SK-N-MC (cell line): ENCODE measurements at regions not wholly inside any gene's neighbourhood (a gene's known extent, or its start where the extent isn't known, plus 50 kb on each side); places are given as distances from the start of the nearest gene placed in this dataset.

Experiments used
- DNase-seq: peaks from one replicate; pipeline ENCODE4 v3.0.0-alpha.2; 2011; ENCODE audit warnings: low read depth, low spot score
- H3K27ac ChIP-seq: fragments of 200-600 bp; sonication (generic); 2 replicates; pipeline ENCODE4 v1.5.1; 2016; ENCODE audit warnings: mixed run types
- H3K36me3 ChIP-seq: fragments of 200-600 bp; sonication (generic); 2 replicates; pipeline ENCODE4 v1.6.1; 2017; ENCODE audit warnings: antibody characterized with exemption, low read length, mixed read lengths; ENCODE audit not compliant: insufficient read depth
- H3K4me3 ChIP-seq: fragments of 200-600 bp; sonication (generic); 2 replicates; pipeline ENCODE4 v1.5.1; 2016
- H3K9ac ChIP-seq: fragments of 200-600 bp; sonication (generic); 2 replicates; pipeline ENCODE4 v1.8.0; 2017; ENCODE audit warnings: mixed run types, mixed read lengths; ENCODE audit not compliant: insufficient read length
- H3K9me3 ChIP-seq: fragments of 200-600 bp; sonication (generic); 2 replicates; pipeline ENCODE4 v1.6.1; 2017; ENCODE audit warnings: low read depth, mild to moderate bottlenecking, antibody characterized with exemption, low read length, moderate library complexity, mixed read lengths
- EZH2 ChIP-seq: fragments of 200-600 bp; sonication (generic); IDR thresholded peaks from one replicate; pipeline ENCODE4 v1.6.1; 2017; ENCODE audit warnings: antibody characterized with exemption
- FOXP2 ChIP-seq: optimal IDR thresholded peaks from 2 replicates; pipeline ENCODE3; 2011; ENCODE audit warnings: mild to moderate bottlenecking, moderate library complexity; ENCODE audit not compliant: insufficient read depth; ENCODE audit errors: extremely low read length, control extremely low read depth
- POLR2AphosphoS5 ChIP-seq: IDR thresholded peaks from 2 replicates; pipeline ENCODE4 v1.6.1; 2012; ENCODE audit warnings: mild to moderate bottlenecking, low read depth, low read length, borderline replicate concordance

DNA sequence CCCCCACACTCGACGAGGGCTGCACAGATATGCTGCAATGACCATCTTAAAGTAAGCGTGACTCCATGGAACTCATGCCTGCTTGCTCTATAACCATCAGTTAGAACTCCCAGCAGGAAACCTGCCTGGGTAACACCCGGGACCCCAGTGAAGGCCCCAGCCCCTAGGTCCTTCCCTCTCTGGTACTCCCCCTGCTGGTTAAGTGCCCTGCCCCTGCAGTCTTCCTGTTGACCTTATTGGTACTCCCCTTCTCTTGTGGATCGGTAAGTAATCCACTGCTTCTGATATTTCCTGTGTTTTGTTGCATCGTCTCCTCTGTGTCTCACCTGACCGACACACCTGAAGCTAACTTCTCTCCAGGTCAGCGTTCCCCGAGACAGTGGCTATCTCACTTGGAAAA is 104.8 kb upstream of the COG2 start:
- H3K9me3 ChIP-seq: no peaks in the 10 kb centered on the region
- H3K36me3 ChIP-seq: no peaks in the 10 kb centered on the region
- no peak overlapping the region for H3K9ac ChIP-seq
- no peak for DNase-seq
- no peak overlapping the region for H3K4me3 ChIP-seq
- no peak for TF ChIP-seq POLR2AphosphoS5
- H3K27ac ChIP-seq: no peak overlapping the region

DNA sequence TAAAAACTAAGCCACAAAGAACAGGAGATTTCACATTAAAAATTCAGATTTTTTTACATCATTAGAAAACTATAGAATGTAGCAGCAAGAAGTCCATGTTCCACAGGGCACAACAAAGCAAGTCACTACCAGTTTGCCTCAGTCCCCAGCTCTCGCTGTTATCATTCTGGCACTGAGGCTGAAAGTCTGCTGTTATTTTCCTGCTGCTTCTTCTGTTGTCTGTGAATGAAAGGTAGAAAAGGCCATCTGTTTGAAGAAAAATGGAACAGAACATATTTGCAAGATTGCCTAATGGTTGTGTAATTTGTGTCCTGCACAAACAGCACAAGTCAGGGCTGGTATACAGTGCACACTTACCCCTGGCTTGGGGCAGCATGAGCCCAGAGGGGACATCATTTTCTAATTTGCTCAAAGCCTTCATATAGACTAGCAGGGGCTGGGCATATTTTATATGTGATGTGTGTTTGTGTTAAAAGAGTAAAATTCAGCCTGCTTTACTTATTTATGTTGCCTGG is 105.6 kb upstream of the COG2 start:
- no peak overlapping the region for H3K27ac ChIP-seq
- H3K9me3 ChIP-seq: no peaks in the 10 kb centered on the region
- no peak overlapping the region for H3K4me3 ChIP-seq
- TF ChIP-seq EZH2 (no peak), POLR2AphosphoS5 (no peak), FOXP2 (no peak)
- no peaks in the 10 kb centered on the region for H3K36me3 ChIP-seq
- DNase-seq: no peak
- no peak overlapping the region for H3K9ac ChIP-seq

DNA sequence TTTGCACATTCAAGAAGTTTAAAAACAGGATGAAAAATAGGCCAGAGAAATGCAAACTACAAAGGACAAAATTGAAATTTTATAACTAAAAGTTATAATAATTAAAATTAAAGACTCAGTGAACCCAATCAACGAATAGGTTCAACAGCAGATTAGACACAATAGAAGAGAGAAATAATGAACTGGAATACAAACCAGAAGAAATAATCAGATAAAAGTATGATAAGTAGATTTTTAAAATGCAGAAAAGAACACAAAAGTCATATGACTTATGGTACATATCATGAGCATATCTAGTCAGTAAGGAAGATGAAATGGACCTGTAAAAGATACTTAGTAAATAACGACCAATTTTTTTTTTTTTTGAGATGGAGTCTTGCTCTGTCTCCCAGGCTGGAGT is 108.1 kb upstream of the COG2 start:
- TF ChIP-seq POLR2AphosphoS5 (no peak), EZH2 (no peak), FOXP2 (no peak)
- no peaks in the 10 kb centered on the region for H3K36me3 ChIP-seq
- no peak overlapping the region for H3K27ac ChIP-seq
- no peaks in the 10 kb centered on the region for H3K9me3 ChIP-seq
- H3K4me3 ChIP-seq: no peak overlapping the region
- no peak overlapping the region for H3K9ac ChIP-seq
- no peak for DNase-seq

DNA sequence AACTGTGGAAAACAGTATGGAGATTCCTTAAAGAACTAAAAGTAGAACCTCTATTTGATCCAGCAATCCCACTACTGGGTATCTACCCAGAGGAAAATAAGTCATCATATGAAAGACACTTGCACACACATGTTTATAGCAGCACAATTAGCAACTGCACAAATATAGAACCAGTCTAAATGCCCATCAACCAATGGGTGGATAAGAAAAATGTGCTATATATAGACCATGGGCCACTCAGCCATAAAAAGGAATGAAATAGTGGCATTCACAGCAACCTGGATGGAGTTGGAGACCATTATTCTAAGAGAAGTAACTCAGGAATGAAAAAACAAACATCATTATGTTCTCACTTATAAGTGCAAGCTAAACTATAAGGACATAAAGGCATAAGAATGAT is 105.0 kb upstream of the PGBD5 start:
- no peak for TF ChIP-seq EZH2
- no peak for TF ChIP-seq FOXP2
- no peak for TF ChIP-seq POLR2AphosphoS5
- Histone ChIP-seq H3K4me3 (no peak overlapping the region), H3K27ac (no peak overlapping the region), H3K9ac (no peak overlapping the region), H3K9me3 (no peaks in the 10 kb centered on the region), H3K36me3 (no peaks in the 10 kb centered on the region)
- no peak for DNase-seq

DNA sequence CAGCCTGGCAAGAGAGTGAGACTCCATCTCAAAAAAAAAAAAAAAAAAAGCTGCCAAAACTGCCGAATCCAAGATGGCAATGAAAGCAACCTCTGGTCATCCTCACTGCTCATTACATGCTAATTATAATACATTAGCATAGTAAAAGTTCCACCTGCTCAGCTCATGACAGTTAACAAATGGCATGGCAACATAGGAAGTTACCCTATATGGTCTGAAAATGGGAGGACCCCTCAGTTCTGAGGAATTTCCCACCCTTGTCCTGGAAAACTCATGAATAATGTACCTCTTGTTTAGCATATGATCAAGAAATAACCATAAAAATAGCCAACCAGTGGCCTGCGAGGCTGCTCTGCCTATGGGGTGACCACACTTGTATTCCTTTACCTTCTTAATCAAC is 93.1 kb upstream of the PGBD5 start:
- H3K4me3 ChIP-seq: no peak overlapping the region
- no peak overlapping the region for H3K9ac ChIP-seq
- no peaks in the 10 kb centered on the region for H3K9me3 ChIP-seq
- TF ChIP-seq FOXP2: no peak
- no peak for TF ChIP-seq EZH2
- no peak for DNase-seq
- H3K27ac ChIP-seq: no peak overlapping the region
- H3K36me3 ChIP-seq: no peaks in the 10 kb centered on the region

DNA sequence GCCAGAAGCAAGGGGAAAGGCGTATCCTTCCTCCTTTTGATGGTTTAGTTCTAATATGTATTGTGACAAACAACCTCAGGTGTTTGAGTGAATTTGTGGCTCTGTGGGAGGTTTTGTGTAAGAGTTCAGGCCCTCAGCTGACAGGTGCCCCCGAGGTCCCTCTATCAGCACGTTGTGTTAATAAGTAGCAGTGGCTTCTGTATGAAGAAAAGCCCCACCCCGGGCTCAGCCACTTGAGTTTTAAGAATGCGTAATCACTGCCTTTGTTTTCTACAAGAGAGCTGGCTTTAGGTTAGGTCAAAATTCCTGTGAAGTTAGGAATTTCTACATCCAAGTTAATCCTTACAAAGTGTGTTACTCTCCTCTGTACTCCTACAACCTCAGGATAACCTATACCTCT is 92.4 kb upstream of the PGBD5 start:
- H3K9me3 ChIP-seq: no peaks in the 10 kb centered on the region
- TF ChIP-seq FOXP2: no peak
- no peak for TF ChIP-seq POLR2AphosphoS5
- TF ChIP-seq EZH2: no peak
- no peak overlapping the region for H3K9ac ChIP-seq
- no peak overlapping the region for H3K27ac ChIP-seq
- no peak overlapping the region for H3K4me3 ChIP-seq
- H3K36me3 ChIP-seq: no peaks in the 10 kb centered on the region
- DNase-seq: no peak

DNA sequence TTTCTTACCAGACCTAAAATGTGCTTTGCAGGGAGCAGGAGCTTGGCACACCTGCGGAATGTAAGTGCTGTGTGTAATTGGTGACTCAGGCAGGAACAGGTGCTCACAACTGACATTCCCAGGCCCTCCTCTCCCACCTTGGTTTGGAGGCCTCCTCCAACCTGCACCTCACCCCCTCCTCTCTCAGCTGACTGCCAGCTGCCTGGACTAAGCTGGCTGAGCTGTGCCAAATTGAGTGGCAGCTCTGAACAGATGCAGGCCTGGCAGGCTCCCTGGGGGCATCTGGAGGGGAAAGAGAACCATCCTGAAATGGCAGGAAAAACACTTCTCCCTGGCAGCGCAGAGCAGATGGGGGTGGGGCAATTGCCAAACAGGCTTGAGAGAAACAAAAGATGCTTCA is 91.7 kb upstream of the PGBD5 start:
- Histone ChIP-seq H3K9ac (no peak overlapping the region), H3K9me3 (no peaks in the 10 kb centered on the region), H3K27ac (no peak overlapping the region), H3K36me3 (no peaks in the 10 kb centered on the region), H3K4me3 (no peak overlapping the region)
- DNase-seq: no peak
- no peak for TF ChIP-seq EZH2
- TF ChIP-seq POLR2AphosphoS5: no peak
- TF ChIP-seq FOXP2: no peak

DNA sequence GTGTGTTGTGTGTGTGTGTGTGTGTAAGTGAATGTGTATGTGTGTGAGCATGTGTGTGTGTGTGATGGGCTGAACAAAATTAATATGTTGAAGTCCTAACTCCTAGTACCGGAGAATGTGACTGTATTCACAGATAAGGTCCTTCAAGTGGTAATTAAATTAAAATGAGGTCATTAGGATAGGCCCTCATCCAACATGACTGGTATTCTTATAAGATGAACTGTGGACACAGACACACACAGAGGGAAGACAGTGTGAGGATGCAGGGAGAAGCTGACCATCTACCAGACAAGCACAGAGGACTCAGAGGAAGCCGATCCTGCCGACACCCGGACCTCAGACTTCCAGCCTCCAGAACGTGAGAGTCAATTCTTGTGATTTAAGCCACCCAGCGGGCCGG is 91.2 kb upstream of the PGBD5 start:
- Histone ChIP-seq H3K36me3 (no peaks in the 10 kb centered on the region), H3K9ac (no peak overlapping the region), H3K4me3 (no peak overlapping the region), H3K9me3 (no peaks in the 10 kb centered on the region), H3K27ac (no peak overlapping the region)
- TF ChIP-seq EZH2 (no peak), POLR2AphosphoS5 (no peak), FOXP2 (no peak)
- DNase-seq: no peak

DNA sequence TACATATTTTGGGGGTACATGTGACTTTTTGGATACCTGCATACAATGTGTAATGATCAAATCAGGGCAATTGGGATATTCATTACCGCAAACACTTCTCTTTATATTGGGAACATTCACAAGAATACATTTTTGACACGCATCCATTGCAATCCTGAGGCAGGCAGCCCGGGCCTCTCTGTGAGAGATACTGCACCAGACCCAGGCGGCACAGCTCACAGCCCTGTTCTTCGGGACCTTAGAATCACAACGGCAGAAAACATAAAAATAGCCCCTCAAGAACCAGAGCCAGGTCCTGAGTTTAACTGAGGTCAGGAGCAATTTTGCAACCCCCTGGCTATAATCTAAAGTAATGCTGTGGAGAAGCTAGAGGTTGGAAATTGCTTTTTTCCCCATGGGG is 90.8 kb upstream of the PGBD5 start:
- H3K4me3 ChIP-seq: no peak overlapping the region
- H3K9ac ChIP-seq: no peak overlapping the region
- DNase-seq: no peak
- TF ChIP-seq FOXP2 (no peak), EZH2 (no peak), POLR2AphosphoS5 (no peak)
- H3K9me3 ChIP-seq: no peaks in the 10 kb centered on the region
- no peak overlapping the region for H3K27ac ChIP-seq
- no peaks in the 10 kb centered on the region for H3K36me3 ChIP-seq
